PC-9 (cell line): ENCODE measurements at regions not wholly inside any gene's neighbourhood (a gene's known extent, or its start where the extent isn't known, plus 50 kb on each side); places are given as distances from the start of the nearest gene placed in this dataset.

Experiments used
- EZH2 ChIP-seq: fragments of 200-600 bp; sonication (generic); IDR thresholded peaks from 2 replicates; pipeline ENCODE4 v1.8.0; 2017; ENCODE audit warnings: antibody characterized with exemption, low read depth
- TF ChIP-seq, protein P1 (sequence below): fragments of 200-600 bp; sonication (generic); conservative IDR thresholded peaks from 2 replicates; pipeline ENCODE4 v1.6.1; 2017; ENCODE audit warnings: mixed run types, antibody characterized with exemption, mild to moderate bottlenecking, moderate library complexity

DNA sequence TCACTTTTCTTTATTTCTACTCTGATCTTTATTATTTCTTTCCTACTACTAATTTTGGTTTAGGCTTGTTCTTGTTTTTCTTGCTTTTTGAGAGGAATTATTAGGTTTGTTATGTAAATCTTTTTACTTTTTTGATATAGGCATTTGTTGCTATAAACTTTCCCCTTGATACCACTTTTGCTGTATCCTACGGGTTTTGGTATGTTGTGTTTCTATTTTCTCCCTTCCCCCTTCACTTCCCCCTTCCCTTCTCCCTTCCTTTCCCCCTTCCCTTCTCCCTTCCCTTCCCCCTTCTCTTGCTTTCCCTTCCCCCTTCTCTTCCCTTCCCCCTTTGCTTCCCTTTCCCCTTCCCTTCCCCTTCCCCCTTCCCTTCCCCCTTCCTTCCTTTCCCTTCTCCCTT is 529.6 kb downstream of the RAB38 start:
- TF ChIP-seq, protein P1, sequence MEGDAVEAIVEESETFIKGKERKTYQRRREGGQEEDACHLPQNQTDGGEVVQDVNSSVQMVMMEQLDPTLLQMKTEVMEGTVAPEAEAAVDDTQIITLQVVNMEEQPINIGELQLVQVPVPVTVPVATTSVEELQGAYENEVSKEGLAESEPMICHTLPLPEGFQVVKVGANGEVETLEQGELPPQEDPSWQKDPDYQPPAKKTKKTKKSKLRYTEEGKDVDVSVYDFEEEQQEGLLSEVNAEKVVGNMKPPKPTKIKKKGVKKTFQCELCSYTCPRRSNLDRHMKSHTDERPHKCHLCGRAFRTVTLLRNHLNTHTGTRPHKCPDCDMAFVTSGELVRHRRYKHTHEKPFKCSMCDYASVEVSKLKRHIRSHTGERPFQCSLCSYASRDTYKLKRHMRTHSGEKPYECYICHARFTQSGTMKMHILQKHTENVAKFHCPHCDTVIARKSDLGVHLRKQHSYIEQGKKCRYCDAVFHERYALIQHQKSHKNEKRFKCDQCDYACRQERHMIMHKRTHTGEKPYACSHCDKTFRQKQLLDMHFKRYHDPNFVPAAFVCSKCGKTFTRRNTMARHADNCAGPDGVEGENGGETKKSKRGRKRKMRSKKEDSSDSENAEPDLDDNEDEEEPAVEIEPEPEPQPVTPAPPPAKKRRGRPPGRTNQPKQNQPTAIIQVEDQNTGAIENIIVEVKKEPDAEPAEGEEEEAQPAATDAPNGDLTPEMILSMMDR, result no peak
- TF ChIP-seq EZH2, result no peak
